ENCODE measurements at regions not wholly inside any gene's neighbourhood (a gene's known extent, or its start where the extent isn't known, plus 50 kb on each side); places are given as distances from the start of the nearest gene placed in this dataset.
"Not testable (repeated sequence)": the region's sequence is repeated elsewhere in the genome, so short reads cannot be mapped to it uniquely, and the experiment has no call there.

DNA sequence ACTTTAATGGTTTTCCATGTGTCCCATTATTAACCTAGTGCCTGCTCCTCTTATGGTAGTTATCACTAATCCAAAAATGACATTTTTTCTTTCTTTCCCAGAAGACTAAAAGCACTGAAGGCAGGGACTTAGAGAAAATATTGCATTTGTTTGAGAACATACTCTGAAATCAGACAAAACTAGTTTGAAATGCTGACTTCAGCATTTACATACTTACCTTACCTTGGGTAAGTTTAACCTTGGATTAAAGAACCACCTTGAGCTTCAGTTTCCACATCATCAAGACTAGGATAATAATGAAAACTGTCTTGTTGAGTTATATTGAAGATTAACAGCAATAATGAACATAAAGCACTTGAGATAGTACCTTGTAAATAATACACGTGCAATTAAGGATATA lies 413.0 kb downstream of the SOX2 start:
- in situ Hi-C loops (cut with MboI; ENCODE audit: low sequenced_read_pairs) = no loop called here

DNA sequence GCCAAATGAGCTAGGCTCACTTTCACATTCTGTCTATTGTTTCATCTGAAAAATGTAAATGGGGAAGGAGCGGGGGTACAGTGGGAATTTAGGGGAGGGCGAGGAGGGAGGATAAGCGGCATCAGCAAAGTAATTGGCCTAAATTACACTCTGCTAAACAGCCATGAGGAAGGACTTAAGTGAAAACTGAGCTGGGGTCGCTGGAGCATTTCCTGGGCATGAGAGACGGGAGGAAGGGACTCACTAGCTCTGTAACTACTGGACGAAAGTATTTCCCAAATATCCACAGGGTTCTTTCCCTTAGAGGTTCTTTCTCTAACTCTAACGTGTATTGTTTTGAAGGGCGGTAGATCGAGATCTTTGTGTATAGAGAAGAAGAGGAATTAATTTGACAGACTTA lies 418.0 kb downstream of the SOX2 start:
- in situ Hi-C loops (cut with MboI; ENCODE audit: low sequenced_read_pairs) = no loop called here

DNA sequence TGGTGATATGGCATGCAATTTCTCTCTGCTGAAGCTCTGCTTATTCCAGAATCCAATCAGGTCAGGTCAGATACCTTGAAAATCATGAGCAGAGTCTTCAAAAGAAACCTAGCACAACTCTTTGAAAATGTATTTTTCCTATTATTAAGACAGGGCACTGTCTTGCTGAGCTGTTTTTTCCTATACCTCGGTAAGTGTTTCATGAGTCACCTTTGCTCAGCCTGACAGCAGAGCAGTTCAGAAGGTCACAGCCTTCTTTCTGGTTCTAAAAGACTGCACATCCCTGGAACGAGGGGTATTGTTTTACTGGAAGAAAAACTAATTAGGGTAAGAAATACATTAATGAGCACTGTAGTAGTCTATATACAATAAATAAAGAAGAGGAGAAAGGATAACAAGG lies 422.0 kb downstream of the SOX2 start:
- in situ Hi-C loops (cut with MboI; ENCODE audit: low sequenced_read_pairs) = no loop called here

DNA sequence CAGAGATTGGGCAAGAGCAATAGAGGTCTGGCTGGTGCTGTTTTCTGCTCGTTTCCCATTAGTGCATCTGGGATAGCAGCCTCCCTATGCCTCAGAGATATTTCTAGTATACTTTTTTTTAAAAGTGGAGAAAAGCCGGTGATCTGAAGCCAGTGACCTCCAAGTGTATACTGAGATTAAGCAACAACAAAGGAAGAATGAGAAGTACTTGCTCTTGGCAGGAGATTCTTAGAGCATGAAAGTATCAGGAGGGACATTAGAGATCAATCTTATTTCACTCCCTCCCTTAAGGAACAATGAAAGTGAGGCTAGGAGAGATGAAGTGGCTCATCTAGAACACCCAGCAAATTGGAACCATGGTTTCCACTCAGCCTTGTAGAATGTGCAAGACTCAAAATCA lies 423.3 kb downstream of the SOX2 start:
- in situ Hi-C loops (cut with MboI; ENCODE audit: low sequenced_read_pairs) = no loop called here

DNA sequence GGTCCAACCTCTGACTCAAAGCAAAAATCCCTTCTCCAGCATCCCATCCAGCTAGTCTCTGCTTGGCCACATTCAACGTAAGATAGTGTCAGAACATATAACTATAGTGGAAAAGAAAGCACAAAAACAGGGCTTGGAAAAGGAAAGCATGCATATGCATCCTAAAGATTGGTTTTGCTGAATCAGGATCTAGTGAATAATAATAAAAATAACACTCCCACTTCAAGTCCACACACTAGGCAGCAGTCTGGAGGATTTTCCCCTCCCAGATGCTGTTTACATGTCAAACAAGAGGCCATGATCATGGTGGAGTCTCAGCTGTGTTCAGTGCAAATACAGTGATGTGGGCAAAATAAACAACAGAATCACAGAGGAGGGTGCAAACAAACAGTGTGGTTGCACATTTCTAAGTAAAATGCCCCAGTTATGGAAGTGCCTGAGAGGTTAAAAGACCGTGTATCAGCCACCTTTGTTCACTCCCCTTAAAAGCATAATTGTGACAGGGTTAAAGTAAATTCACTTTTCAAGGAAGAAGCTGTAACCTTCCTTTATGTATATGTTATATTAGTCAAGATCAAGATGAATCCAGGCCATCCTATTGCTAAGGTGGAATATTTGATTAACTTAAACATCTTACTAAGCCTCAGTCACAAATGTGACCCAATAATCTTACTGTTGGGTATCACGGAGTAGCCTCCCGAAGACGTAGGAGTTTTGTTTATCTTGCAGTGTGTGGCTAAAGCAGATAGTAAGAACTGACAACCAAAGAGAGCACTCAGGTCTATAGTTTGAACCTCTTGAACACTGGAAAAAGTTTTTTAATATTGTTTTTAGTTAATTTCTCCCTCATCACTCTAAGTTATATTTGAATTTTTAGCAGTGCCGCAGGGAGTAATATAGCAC lies 424.5 kb downstream of the SOX2 start:
- in situ Hi-C loops (cut with MboI; ENCODE audit: low sequenced_read_pairs) = no loop called here

DNA sequence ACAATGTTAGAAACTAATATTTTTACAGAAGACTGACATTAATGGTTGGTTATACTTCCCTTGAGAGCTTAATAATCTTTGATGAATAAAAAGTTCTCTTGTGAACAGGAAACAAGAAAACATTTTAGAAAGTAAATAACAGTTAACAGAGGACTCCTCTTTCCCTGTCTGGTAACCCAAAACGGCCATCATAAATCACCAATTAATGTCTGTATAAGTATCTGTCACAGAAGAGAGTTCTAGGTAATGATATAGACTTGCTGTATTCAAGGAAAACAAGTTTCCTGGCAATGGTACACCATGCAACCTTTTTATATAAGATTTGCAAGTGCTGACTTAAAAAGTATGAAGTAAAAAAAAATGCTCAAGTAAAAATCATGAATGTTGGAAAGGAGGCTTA lies 426.7 kb downstream of the SOX2 start:
- in situ Hi-C loops (cut with MboI; ENCODE audit: low sequenced_read_pairs) = no loop called here

DNA sequence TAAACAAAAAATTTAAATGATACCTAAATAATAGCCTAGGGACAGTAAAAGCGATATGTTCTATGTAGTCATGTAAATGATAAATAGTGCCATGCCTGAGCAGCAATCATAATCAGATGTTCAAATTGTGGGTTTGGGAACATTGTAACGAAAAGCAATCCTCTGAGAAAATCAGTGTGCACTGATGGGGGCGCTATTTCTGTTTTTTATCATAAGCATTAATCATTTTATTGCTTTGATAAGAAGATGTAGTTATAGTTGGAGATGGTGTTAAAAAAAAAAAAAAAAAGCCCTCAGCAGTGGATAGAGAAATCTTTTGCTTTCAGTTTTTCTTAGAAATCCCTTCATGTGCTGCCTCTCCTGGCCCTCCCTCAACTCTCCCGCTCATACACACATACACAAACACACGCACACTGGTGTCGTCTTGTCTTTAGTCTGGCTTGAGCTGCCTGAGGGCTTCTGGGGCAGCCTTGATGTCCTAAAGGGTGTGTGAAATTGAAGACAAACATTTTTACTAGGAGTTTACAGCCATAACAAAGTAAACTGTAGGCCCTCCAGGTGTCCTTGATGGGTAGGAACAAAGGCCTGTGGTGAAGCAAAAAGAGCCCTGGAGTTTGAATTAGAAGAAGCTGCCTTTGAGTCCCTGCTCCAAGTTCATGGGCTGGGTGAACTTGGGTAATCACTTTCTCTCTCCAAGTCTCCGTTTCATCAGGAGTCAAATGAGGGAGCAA lies 428.1 kb downstream of the SOX2 start:
- in situ Hi-C loops (cut with MboI; ENCODE audit: low sequenced_read_pairs) = no loop called here

DNA sequence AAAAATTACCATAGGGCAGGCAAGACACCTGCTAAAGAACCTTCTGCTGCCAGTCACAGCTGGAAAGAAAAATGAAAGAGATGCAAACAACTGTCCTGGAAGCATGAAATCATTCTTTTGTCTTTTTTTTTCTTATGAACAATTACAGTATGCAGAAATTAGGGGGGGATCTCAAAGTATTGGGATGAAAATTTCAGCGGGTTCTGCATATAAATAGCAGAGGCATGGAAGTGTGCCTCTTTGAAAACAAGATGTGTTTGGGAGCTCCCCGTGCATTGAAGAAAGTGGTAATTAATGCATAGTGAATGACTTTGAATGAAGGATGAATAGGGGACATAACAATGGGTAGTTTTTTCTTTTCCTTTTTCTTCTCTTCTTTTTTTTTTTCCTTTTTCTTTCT lies 431.2 kb downstream of the SOX2 start:
- in situ Hi-C loops (cut with MboI; ENCODE audit: low sequenced_read_pairs) = no loop called here

DNA sequence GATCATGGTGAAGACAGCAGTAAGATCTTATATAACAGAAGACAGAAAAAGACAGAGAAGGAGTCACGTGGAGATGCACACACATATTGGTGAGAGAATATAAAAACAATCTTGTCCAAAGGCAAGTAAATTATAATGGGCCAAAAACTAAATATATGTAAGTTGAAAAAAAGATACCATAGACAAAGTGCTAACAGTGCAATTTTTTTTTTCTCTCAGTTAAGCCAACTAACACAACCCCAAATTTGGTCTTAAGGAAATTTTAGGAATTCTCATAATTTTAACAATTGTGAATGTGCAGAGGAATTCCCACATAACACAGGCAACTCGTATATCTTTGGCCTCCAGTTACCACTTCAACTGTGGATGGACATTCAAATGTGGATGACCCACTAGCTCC lies 432.2 kb downstream of the SOX2 start:
- in situ Hi-C loops (cut with MboI; ENCODE audit: low sequenced_read_pairs) = no loop called here

DNA sequence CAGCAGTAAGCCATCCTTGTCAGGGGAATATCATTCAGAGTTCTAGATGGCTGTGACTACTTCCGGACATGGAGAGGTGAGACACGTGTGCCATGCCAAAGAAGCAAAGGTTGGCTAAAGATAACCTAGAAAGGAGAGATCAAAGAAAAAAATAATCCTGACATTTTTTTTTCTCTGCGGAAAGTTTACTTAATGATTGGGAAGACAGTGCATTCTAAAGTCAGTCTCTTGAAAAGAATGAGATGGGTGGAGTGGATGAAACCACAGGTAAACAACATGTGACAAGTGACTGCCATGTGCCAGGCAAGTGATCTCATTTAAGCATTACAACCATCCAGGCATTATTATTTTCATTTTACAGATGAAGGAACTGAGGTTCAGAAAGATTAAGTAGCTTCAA lies 436.6 kb downstream of the SOX2 start:
- in situ Hi-C loops (cut with MboI; ENCODE audit: low sequenced_read_pairs) = no loop called here

DNA sequence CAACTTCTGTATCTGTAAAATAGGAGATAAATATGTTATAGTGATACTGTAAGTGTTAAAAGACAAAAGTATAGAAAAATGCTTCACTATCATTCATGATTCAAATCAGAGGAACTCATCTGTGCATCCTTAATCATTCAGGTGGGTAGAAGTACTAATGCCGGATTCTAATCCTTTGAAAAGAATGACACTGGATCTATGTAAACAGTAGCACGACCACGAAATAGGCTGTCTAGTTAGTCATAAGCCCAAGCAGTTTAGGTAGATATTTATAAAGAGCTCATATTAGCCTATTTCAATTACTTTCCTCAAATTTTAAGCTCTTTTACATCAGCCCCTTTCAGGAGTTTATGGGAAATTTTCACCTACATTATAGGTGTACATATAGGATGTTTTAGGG lies 437.9 kb downstream of the SOX2 start:
- in situ Hi-C loops (cut with MboI; ENCODE audit: low sequenced_read_pairs) = no loop called here

DNA sequence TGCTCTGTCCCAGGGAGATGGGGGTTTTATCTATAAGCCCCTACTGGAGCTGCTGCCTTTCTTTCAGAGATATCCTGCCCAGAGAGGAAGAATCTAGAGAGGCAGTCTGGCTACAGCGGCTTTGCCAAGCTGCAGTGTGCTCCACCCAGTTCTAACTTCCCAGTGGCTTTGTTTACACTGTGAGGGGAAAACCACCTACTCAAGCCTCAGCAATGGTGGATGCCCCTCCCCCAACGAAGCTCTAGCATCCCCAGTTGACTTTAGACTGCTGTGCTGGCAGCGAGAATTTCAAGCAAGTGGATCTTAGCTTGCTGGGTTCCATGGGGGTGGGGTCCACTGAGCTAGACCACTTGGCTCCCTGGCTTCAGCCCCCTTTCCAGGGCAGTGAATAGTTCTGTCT lies 444.6 kb downstream of the SOX2 start:
- in situ Hi-C loops (cut with MboI; ENCODE audit: low sequenced_read_pairs) = not testable (repeated sequence)

DNA sequence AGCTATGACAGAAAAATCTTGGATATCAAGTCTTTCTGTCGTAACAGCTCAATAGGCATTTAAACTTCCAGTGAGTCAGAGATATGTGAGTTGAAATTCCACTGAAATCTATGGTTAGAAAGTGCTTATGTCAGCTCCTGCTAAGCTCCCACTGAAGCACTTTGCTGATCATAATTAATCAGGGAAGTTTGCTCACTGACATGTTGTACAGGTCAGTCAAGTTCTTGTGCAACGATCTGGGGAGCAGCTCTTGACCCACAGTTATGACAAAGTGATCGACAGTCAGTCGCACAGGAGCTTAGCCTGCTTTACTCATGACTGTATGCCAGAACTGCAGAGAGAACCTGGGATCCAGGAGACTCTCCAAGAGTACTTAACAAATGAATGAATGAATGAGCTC lies 453.5 kb downstream of the SOX2 start:
- in situ Hi-C loops (cut with MboI; ENCODE audit: low sequenced_read_pairs) = no loop called here

DNA sequence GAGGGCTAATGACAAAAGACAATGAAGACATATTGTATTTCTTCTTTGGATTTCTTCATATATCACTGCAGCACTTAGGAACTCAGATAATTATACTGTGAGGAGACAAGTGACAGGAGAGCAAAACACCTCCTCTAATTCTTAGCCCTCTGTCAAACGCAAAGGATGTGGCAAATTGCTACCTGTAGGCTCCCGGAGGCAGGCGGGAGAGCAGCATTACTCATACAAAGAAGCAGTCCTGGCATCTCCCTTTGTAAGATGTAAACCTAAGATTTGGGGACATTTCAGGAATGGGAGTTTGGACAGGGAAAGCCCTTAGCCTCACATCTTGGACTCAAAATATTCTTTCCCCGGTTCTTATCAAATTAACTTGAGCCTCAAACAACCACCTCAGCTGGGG lies 460.8 kb downstream of the SOX2 start:
- in situ Hi-C loops (cut with MboI; ENCODE audit: low sequenced_read_pairs) = no loop called here

DNA sequence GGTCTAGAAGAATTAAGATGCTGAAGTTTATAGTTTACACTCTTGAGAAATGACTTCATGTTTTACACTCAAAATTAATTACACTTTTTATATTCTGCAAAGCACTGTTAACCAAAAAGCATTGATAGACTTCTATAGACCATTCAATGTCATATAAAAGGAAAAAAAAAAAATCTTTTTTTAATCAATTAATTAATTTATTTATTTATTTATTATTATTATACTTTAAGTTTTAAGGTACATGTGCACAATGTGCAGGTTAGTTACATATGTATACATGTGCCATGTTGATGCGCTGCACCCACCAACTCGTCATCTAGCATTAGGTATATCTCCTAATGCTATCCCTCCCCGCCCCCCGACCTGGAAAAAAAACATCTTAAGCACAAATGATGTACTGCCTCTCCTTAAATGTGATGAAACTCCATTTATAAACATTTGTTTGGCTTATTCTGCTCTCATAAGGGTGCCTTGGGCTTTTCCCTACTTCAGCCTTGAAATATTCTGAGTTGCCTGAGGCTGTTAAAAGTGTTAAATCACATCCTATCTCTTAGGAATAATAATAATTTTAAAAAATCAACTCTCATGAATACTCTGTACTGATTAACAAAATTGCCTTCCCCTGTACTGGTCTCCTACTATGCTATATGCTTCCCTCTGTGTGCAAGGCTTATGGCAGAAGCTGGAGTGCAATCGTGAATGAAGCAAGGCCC lies 466.9 kb downstream of the SOX2 start:
- in situ Hi-C loops (cut with MboI; ENCODE audit: low sequenced_read_pairs) = no loop called here

DNA sequence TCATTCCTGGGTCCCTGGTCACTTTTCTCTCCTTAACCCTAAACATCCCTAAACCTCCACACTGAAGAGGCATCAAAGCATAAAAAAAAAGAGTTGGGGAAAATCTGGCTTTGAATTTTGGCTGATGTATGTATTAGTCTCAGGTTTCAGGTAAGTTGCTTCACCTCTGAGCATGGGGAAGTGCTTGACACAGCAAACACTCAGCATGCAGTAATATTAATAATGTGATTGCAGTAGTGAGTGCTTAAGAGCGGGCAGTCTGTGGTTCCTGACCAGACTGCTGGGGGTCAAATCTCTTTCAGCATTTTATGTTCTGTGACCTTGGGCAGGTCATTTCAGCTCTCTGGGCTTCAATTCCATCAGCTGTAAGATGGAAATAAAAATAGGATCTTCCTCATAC lies 467.9 kb downstream of the SOX2 start:
- in situ Hi-C loops (cut with MboI; ENCODE audit: low sequenced_read_pairs) = no loop called here

DNA sequence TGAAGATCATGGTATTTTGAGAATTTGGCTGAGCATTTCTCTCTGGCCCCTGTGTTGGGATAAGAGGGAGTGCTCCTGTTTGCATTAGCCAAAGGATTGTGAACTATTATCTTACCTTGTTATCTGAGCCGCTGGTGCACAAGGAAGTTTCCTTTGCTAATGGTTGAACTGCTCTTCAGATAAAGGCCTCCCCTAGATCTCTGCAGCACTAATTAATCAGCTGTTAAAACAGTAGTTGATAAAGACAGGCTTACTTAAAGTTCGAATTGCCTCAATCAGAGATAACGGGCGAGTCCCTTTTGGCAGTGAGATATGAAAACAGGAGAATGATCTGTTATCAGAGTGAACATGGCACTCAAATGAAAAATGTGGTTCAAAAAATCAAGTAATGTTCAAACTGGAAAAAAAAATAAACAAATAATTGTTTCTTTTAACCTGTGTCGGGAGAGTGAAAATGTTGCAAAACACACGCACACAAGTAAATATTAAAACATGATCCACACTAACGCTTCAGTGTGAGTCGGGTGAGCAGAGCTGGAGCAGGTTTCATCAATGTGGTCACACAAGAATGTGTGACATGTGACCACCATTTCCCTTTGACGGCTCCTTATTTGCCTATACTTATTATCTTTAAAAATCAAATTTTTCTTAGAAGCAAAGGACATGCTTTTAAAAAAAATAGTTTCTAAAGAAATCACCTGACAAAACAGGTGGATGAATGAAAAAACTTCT lies 469.1 kb downstream of the SOX2 start:
- in situ Hi-C loops (cut with MboI; ENCODE audit: low sequenced_read_pairs) = no loop called here

DNA sequence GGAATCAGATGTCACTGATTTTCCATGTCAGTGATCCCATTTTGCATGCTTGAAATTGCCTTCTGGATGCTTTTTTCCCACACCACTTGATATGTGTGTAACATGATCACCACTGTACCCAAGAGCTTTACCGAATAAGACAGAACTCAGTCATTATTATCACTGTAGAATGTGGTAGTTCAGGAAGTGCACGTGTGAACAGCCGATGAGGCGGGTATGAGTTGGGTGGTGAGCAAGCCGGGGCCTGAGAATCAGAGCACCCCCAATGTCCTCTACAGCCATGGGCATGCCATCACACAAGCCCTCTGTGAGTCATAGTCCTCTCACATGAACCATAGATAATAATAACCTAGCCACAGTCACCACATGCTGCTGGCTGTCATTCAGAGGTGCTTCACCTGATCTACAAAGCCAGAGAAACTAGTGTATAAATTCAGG lies 470.8 kb downstream of the SOX2 start:
- in situ Hi-C loops (cut with MboI; ENCODE audit: low sequenced_read_pairs) = no loop called here

DNA sequence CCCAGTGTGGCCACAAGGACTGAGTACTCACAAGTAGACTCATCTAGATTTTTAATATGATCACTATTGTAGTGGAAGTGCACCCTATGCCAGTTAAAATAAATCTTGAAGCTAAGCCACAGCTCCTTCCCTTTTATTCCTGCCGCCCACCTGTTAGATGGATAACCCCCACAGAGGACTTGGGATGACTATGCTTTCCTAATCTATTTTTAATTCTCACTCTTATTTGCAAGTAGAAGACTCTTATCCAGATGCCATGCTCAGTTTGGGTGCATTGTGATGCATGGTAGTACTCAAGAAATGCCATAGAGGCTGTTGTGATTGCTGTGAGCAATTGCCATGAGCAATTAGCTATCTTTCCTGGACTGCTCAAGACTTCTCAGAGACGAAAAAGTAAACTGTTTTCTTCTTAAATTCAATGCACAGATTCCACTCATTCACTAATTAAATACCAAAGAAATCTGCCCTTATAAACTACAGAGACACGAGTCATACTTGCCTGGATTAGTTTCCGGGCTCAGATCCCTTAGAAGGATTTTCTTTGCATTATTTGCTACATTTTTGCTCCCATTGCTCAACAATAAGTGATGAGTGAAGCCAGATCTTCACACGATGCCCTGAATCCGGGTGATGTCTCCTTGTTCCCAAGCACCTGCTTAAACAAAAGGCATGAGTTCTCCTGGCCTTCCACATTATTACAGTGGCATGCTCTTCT lies 472.1 kb downstream of the SOX2 start:
- in situ Hi-C loops (cut with MboI; ENCODE audit: low sequenced_read_pairs) = no loop called here

DNA sequence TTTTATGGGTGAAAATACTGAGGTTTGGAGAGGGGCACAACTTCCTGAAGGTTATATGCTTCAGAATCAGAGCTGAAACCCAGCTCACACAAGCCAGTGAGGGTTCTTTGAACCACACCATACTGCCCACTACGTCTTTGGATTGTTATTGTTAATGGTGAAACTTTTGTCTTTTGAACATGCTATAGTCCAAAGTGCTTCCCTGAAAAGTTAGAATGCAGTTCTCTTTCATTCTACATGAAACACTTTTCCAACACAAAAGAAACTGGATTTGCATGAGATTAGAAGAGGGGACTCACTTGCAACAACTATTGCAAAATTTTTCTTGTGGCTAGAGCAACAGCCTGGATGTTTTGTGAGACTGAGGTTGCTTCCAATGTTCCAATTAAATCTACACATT lies 473.6 kb downstream of the SOX2 start:
- in situ Hi-C loops (cut with MboI; ENCODE audit: low sequenced_read_pairs) = no loop called here

Data from HL-60/S4 treated with phorbol 12-myristate 13-acetate at 8.2 ng/mL for 4 days and 3 days (cell line).